ENCODE measurements at regions not wholly inside any gene's neighbourhood (a gene's known extent, or its start where the extent isn't known, plus 50 kb on each side); places are given as distances from the start of the nearest gene placed in this dataset.

GRCh38 chr6:1516742-1517520, 92.8 kb upstream of the FOXC1 start:
- DNase-seq, result no peak

DNA sequence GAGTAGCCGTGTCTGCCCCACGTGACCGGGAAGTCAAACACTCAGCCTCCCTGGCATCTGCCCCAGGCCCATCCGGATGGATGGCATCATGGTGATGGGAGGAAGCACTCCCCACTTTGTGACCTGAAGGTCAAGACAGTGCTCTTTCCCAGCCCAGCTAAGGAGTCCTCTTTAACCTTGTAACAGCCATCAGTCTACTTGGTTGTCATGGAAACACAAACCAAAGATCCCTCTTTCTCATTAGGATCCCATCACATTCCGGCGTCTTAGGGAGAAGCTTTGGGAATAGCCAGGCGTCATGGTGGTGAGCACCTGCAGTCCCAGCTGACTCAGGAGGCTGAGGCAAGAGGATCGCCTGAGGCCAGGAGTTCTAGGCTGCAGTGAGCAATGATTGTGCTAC, 90.9 kb upstream of the FOXC1 start:
- no peak for DNase-seq

DNA sequence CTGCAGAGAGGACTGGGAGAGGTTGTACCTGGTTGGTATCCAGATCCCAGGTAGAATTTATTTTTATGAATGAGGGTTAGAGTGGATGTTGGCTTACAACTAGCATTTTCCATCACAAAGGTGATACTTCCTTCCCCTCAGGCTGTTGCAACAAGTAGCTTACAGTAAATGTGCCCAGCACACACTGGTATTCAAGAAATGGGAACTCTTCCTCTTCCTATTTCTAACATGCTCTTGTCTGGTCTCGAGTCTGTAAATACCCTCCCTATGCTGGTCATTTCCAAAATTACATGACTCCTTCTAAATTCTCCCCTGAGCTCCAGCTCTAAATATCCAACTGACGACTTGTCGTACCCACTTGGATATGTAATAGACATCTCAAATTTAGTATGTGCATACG, 90.1 kb upstream of the FOXC1 start:
- DNase-seq, result no peak

GRCh38 chr6:1522779-1523178, 86.9 kb upstream of the FOXC1 start:
- DNase-seq, result no peak

DNA sequence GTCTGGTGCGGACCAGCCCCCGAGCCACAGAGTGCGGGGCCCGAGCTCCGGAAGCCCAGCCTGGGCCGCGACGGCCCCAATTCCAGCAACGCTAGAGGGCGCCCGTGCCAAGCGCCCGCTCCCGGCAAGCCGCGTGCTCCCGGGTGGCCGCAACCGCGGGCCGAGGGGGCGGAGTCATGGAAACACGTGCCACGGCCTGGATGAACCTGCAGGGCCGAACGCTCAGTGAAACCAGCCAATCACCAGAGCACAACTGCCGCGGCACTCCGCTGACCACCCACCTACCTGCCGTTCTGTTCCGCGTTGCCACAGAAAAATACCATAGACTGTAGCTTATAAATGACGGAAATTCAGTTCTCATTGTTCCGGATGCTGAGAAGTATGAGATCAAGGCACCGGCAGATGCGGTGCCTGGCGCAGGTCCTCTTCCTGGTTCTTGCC, 85.7 kb upstream of the FOXC1 start:
- peak; percentile 35 for DNase-seq

DNA sequence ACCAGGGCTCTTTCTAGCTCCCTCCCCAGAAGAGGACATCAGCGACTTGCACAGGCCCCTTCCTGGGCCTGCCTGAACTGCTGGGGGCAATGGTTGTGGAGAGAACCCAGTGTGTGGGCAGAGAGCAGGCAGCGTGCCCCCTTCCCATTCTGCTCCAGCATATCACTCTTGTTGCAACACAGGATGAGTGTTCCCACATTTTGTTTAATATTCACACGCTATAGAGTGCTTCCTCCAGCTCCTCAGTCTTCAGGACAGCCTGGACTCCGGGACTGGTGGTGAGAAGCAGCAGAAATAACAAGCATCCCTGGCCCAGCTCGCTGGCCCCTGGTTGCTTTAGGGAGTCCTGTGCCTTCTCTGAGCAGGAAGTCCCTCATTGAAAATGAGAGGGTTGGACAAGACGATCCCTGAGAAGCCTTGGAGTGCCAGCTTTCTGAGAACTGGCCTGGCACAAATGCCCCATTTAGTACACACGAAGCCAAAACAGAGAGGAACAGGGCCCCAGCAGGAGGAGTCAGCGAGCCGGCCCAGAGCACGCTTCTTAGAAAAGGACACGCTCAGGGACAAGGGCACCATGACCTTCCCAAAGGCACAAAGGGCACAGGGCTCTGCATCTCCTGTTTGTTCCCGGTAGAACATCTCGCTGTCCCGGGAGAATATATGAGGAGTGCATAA, 84.2 kb upstream of the FOXC1 start:
- no peak for DNase-seq

DNA sequence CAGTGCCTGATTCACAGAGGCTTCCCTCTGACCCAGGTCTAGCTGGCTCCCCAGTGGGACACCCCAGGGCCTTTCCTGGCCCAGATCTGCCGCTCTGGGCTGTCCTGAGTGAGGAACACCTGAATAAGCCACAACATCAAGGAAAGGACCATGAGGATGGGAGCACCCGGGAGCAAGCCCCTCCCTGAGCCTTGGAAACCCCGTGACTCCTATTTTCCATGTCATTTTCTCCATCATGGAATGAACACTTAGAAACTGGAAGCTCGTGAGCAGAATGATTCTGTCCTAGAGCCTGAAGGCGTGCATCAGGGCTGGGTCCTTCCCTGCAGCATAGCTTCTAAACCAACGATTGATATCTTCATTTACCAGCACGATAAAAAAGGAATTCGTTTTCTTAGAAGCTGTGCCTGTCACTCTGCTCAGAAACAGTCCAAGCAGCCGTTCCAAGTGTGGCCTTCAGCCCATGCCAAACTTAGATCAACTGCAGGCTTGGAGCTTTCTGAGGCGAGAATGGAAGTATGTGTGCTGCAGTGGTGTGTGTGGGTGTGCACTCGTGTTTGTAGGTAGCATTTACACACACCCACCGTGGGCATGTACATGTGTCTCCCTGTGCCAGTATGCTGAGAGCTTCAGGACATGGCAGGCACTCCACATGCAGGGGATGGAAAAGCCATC, 83.2 kb upstream of the FOXC1 start:
- DNase-seq, result no peak

GRCh38 chr6:1527073-1527457, 82.7 kb upstream of the FOXC1 start:
- no peak for DNase-seq

DNA sequence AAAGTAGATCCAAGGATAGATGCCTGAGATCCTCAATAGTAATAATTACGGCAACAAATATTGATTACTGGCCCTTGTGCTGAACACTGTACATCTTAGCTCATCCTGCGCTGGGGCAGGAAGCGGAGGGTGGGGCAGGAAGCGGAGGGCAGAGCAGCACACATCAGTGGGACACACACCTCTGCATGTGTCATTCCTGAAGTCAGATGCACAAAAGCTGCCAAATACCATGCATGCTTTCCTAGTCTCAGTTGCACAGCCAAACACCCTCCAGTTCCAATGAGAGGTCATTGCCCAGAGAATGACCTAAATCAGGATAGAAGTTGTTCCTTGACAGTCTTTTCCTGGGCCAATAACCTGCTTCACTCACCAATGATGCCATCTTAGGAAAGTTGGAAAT, 74.4 kb upstream of the FOXC1 start:
- no peak for DNase-seq

- DNase-seq, result no peak
Measured at GRCh38 chr6:1536526-1537429, 72.9 kb upstream of the FOXC1 start.

- no peak for DNase-seq
Measured at GRCh38 chr6:1538369-1538768, 71.3 kb upstream of the FOXC1 start.

DNA sequence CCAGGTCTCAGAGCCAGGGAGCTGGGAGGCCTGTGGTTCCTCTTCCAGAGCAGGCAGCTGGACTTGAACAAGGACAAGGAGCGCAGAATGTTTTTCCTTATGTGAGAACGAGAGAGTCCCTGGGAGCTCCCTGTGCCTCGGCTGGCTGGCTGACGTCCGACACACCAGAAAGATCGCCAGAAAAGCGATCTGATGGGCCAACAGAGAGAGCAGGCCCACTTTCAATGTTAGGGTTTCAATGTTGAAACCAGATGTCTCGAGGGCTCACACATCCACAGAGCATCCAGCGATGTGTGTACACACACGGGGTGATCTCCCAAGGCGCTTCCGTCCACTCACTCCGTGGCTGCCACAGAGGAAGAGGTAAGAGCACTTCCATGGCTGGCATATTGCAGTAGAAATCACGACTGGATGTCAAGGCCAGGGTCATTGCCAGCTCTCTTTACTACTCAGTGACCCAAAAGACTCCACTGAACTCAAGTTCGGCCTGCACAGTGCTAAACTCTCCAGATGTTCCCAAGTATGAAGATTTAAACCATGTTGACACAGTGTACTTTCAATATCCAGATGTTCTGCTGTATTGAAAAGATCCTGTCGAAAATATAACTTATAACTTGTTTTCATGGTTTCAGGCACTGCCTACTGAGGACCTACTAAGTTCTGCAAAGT, 70.8 kb upstream of the FOXC1 start:
- DNase-seq, result no peak

DNA sequence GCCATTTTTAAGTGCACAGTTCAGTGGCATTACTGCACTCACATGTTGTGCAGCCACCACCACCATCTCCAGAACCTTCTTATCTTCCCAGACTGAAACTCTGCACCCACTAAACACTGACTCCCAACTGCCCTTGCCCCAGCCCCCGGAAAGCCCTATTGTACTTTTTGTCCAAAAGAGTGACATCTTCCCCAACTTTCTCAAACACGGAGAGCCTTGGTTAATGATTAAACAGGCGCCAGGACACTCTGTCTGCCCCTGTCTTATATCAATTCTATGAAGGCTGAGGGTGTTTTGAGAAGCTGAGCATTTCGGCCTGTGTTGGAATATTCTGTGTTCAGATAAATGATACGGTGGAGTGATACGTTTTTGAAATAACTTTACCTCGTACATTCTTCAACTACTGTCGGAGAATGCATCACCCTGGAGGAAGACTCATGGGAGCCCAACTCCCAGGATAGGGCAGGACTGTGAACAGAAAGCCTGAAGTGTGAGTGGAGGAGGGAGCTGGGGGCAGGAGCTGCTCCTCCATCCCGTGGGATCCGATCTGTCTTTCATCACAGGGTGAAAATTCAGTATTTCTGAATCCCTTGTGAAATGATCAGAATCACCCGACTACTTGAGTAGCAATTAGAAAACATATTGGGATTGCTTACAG, 68.7 kb upstream of the FOXC1 start:
- no peak for DNase-seq

DNA sequence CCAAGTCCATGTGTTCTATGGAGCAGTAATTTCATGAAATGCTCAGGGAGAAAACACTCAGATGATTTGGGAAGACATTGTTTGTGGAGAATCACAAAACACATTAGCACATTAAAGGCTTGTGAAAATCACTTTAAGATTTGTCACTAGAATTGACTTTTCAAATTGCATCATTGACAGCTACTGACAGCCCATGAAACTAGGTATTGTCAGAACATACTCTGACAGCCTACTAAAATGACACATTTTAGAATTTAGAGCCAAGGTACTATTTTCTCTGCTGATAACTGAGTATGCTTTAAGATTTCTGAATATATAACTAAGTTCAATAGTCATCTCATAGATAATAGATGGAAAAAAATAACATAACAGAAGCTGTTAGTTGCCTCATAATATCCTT, 67.4 kb upstream of the FOXC1 start:
- DNase-seq, result no peak

- no peak for DNase-seq
Measured at GRCh38 chr6:1542764-1543163, 67.0 kb upstream of the FOXC1 start.

DNA sequence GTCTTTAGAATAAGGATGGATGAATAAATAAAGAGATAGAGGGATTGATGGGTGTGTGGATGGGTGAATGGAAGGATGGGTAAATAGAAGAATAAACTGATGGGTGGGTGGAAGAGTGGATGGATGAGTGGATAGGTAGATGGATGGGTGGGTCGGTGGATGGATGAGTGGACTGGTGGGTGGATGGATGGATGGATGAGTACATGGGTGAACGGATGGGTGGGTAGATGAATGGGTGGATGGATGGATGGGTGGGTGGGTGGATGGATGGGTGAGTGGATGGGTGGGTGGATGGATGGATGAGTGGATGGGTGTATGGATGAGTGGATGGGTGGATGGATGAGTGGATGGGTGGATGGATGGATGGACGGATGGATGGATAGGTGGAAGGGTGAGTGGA, 65.7 kb upstream of the FOXC1 start:
- no peak for DNase-seq

DNA sequence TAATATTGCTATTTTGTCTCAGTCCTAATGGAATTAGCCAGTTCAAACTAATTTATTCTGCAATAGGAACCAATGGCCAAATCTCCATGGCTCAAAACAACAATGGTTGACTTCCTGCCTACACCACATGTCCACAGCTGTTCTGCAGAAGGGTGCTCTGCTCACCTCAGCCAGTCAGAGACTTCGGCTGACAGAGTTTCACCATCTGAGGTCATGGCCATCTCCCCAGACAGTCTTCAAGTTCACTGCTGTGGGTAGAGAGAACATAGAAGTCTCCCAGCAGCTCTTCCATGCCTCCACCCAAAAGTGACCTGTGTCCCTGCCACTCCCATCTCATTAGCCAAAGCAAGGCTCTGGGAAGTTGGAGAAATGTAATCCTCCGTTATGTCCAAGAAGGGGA, 65.1 kb upstream of the FOXC1 start:
- DNase-seq, result no peak

GRCh38 chr6:1545654-1546053, 64.1 kb upstream of the FOXC1 start:
- DNase-seq, result no peak

DNA sequence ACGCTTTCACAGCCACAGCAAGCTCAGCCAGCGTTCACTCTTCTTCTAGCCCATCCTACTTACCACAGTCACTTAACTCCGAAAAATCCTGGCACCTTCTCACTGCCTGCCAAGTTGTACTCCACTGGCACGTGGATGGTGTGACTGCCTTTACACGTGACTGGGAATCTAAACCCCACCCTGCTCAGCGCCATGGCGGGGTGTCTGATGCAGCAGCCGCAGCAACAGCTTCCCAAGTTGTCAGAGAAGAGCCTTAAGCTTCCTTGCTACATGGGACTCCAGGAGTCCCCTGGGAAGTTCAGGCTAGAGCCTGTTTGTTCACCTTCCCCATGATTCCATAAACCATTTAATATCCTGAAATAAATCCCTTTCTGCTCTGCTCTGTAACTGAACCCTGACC, 61.9 kb upstream of the FOXC1 start:
- no peak for DNase-seq

DNA sequence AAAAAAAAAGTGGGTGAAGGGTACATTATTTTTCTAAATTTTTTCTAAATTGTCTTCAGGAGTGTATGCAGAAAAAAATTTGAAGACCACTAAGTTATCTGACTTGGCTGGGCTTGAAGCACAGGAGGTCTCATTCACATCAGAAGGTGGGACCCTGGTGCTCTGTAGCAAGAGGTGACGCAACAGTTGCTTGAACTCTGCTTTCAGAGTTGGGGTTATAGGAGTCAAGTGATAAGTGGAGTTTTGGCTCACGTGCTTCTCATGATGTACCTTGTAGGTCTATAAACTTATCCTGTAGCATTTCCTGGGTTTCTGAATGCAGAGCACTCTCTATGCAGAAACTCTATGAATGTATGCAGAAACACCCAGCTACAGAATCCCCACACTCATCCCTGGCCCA, 58.5 kb upstream of the FOXC1 start:
- DNase-seq, result no peak

- peak; percentile 21 for DNase-seq
Measured at GRCh38 chr6:1552296-1552761, 57.4 kb upstream of the FOXC1 start.

GRCh38 chr6:1553562-1554083, 56.1 kb upstream of the FOXC1 start:
- peak; percentile 13 for DNase-seq

Measured in inflammatory macrophage treated with lipopolysaccharide for 4 hours (primary cell).